GM19328 (cell line): ENCODE measurements at regions not wholly inside any gene's neighbourhood (a gene's known extent, or its start where the extent isn't known, plus 50 kb on each side); places are given as distances from the start of the nearest gene placed in this dataset.

ENCODE experiments used
- ATAC-seq: cut with Tn5 transposase; IDR thresholded peaks from one replicate; pipeline ENCODE4 v1.9.1; 2021; ENCODE audit warnings: mild to moderate bottlenecking, moderate library complexity; ENCODE audit not compliant: unreplicated experiment

GRCh38 chr2:120863146-120863545 lies 127.5 kb downstream of the GLI2 start:
- no peak for ATAC-seq

- no peak for ATAC-seq
These were observed 128.1 kb downstream of the GLI2 start for GRCh38 chr2:120863661-120864320.

- no peak for ATAC-seq
These were observed 129.3 kb downstream of the GLI2 start for GRCh38 chr2:120864981-120865380.

DNA sequence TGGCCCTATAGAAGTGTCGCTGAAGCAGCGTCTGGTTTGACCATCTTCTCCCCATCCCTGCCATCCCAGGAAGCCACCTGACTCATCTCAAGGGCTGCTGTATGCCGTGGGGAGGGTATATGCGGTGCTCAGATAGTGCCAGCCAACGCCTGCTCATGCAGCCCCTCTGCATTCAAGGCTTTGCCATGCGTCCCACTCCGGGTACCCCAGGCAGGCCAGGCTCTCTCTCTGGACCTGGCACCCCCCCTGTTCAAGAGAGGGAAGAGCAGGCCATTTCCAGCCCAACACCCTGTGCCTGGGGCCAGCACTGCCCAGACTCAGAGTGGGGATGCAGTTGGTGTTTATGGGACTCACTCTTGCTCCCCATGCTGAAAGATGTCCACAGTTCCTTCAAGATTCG lies 130.0 kb downstream of the GLI2 start:
- no peak for ATAC-seq

DNA sequence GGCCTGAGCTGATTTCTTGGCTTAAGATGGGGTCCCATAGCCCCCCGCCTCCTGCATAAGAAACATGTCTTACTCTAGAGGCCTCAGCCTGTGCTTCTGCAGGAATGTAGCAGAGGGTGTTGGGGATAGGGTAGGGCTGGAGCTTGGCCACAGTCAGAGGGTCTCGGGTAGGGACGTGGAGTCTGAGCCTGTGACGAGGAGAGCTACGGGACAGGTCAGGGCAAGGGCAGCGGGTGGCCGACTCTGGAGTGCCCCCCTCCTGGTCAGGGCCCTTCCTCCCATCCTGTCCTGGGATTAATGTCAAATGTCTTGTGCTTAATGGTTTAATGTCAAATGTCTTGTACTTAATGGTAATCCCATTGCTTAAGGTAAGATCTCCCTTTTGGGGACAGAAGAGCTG lies 130.4 kb downstream of the GLI2 start:
- no peak for ATAC-seq

DNA sequence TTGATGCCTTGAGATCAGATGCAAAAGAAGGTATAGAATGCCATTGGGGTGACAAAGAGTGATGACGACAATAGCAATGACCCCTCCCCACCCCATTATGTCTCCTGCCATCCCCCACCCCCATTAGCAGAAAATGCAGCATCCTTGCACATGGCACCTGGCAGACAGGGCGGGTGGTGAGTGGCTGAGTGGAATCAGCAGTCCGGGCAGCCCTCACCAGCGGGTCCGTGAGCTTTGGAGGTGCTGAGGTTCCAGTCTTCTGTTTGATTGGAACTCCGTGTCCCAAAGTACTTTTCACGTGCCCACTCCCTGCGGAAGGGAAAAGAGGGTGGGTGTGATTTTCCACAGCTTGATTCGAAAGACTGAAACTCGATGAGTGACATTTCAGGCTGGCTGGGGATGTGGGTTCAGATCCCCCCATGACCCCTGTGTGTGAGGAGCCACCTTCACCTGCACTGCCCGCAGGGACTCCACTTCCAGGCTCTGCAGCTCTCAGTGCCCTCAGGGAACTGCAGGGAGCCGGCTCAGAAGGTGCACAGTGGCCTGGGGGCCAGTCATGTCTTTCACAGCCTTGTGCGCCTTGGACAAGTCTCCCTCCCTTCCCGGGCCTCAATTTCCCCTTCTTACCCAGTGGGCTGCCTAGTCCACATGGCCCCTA lies 130.9 kb downstream of the GLI2 start:
- no peak for ATAC-seq

GRCh38 chr2:120867290-120868241 lies 131.9 kb downstream of the GLI2 start:
- no peak for ATAC-seq

- ATAC-seq, result no peak
These were observed 132.7 kb downstream of the GLI2 start for GRCh38 chr2:120868366-120868765.

DNA sequence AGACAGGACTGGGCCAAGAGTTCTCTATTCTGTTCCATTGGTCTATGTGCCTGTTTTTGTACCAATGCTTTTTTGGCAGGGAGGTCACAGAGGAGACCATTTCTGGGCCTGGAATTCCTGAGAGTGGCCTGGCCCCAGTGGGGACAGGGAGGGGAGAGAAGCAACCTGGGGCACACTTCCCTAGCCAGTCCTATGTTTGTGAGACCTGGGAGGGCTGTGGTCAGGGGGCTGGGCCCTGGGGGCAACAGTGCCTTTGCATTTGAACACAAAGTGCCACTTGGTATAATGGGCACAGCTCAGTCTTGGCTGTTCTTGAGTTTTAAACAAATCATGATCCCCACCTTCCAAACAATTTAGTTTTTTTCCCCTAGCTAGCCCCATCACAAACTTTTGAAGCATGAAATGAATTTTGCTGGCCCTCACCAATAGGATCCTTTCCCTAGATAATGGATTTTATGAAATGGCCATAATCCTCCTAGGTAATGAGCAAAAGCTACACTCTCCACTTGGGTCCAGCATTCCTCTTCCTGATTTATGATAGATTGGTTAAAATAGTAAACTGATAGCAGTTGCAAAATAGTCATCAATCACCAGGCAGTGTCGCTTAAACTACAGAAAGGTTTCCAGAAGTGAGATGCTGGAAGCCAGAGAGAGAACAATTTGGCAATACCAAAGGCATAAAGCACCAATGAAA lies 133.5 kb downstream of the GLI2 start:
- no peak for ATAC-seq

DNA sequence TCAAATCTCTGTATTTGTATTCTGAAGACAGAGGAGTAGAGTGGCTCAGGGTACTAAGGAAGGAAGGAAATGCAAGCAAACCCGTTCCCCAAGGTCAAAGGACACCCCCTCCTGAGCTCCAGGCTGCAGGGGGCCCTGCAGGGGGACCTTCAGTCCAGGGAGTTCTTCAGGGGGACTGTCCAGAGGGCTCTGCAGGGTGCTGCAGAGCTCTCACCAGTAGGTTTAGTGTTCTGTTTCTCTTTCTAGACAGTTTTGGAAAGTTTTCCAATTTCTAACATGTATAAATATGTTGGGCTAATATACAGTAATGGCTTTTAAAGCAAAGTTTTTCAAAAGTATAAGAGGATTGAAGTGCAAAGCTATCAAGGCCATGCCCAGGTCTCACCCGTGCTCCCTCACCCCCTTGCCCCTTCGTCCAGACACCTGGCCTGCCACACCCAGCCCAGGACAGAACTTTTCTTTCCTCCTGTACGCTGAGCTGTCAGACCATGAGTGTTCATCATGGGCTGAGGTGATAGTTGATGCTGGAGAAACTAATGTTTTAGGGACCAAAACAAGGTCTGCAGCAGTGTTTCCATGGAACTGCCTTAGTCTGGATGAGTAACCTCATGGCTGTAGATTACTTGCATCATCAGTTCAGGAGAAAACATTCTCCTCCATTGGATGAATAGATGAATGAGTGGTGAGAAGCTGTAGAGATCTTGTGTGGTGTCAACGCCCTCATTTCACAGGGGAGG lies 134.2 kb downstream of the GLI2 start:
- ATAC-seq, result no peak

GRCh38 chr2:120870467-120870788 lies 134.8 kb downstream of the GLI2 start:
- no peak for ATAC-seq

GRCh38 chr2:120871016-120871635 lies 135.5 kb downstream of the GLI2 start:
- ATAC-seq, result no peak

DNA sequence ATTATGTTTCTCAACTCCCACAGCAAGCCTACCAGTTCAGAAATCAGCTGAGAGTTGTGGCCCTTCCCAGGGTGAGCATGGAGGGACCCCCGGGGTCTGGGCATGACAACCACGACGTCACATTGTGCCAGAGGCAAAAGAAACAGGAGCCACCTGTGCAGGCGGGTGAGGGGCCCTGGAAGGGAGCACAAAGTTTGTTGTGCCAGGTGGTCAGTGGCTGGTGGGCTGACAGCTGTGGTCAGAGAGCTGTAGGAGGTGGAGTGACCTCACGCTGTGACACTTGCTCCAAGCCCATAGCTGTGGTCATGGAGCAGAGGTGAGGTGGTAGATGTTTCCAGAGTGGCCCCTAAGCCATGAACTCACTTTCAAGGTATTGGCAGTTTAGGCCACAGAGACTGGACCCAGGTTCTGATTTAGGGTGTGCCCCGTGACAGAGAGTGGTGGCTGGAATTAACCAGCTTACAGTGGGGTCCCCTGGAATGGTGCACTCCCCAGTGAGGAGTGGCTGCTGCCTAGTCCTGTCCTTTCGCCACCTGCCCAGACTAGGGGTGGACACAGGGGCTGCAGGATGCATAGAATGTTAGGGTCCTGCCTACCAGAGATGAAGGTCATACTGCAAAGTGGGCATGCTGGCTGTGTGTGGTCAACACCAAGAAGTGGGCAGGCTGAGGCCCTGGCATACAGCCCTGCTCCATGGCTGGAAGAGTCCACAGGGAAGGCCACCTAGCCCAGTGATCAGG lies 136.4 kb downstream of the GLI2 start:
- ATAC-seq, result no peak

DNA sequence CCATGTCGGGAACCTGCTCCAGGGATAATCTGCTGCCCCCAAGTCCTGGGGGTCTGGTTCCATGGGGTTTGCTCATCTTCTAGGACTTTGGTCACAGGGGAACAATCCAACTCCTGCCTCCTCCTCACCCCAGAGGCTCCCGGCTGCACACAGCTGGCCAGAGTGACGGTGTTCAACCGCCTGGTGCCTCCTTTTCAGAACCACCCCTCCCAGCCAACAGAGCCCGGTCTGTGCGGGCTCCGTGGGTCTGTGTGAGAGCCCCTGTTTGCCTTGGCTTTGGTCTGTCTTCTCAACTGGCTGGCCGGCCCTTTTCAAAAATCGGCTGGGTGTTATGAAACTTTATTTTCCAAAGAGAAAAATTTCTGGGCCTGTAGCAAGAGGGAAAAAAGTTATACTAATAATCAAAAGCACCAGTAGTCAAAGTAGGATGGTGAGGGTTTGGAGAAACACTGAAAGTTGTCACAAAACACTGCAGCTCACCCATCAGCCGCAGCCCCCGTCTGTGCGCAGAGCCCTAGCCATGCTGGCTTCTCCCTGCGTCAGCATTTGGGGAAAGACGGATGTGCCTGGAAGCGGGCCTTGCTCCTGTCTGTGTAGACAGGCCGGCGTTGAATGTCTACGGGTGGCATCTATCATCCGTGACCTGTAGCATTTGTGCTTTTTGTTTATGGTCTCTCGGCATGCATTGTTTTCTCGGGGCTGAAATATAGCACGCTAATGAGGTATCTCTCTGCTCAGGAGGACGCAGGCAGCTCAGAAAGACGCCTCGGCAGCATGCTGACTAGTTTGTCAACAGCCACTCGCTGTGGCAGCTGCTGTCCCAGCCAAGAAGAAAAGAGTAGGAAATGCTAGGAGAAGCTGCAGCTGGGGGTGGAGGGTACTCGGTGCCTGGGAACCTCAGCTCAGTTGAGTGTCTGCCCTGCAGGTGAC lies 138.6 kb downstream of the GLI2 start:
- ATAC-seq, result no peak

DNA sequence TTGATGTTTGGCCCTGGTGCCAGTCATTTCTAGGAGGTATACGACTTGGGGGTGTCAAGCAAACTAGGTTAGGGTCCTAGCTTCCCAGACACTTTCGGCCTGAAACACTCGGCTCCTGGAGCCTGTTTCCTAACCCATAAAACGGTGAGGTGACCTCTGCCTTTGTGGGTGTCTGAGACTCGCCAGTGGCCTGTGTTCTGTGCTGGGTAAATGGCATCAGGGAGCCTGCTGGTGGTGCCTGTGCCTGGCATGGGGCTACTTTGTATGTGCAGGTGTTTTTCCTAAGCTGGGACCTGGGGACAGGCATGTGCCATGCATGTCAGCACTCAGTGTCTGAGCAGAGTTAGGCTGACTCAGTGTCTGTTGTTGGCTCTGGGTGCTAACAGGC lies 139.2 kb downstream of the GLI2 start:
- ATAC-seq, result no peak

- no peak for ATAC-seq
These were observed 139.8 kb downstream of the GLI2 start for GRCh38 chr2:120875431-120875830.

DNA sequence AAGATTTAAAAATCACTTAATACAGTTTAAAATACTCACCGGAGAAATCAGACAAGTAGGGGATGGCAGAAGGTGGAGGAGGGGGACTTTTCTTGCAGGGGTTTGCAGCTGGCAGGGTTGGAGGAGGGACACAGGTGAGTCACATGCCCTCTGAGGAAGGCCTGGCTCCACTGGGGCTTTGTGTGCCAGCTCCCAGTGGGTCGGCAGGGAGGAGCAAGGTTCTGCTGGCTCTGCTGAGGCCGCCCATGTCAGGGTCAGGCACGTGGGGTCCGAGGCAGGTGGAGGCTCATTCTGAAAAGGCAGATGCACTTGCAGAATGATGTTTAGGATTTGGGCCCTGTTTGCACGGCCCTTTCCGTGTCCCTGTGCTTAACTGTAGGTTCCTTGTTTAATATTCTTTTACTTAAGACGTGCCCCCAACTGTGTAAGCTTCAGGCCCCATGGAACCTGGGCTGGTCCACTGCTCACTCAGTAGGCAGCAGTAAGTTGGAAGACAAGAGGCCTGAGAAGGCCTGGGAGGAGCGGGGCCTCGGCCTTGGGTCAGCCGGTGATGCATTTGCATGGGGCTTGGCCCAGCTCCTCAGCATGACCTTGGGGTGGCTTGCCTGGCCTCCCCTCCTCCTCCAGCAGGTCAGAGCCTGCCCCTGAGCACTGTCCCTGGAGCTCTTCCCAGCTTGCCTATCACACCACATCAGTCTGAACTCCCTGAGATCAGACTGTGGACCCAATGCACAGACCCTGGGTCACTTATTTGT lies 141.0 kb downstream of the GLI2 start:
- no peak for ATAC-seq

DNA sequence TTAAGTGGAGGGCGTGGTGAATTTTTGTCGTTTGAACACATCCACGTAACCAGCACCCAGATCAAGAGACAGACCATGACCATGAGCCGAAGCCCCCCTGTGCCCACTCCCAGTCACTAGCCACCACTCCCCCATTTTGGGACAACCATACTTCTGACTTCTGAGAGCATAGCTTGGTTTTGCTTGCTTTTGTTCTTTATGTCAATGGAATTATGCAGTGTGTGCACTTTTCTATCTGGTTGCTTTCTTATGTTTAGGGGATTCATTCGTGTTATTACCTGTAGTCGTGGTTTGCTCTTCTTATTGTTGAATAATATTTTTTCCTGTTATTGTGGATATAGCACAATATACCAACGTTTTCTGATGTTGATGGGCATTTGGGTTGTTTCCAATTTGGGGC lies 141.7 kb downstream of the GLI2 start:
- ATAC-seq, result no peak
